Kidney (tissue), 13 donors: ENCODE measurements at regions not wholly inside any gene's neighbourhood (a gene's known extent, or its start where the extent isn't known, plus 50 kb on each side); places are given as distances from the start of the nearest gene placed in this dataset.
"Not testable (repeated sequence)": the region's sequence is repeated elsewhere in the genome, so short reads cannot be mapped to it uniquely, and the experiment has no call there.

Experiments
- DNase-seq, 5 donors: peaks; one replicate each; pipeline ENCODE4 v3.0.0-alpha.2; 2013 to 2020
- FAIRE-seq: peaks from 2 replicates; lab custom pipeline; 2012; peaks lifted over from hg19 to GRCh38; lab: Jason Lieb, UNC
- H3K27ac ChIP-seq, 2 donors: one replicate each; pipeline ENCODE4 v1.7.0; 2013; ENCODE audit warnings: low read depth in 2 of 2, low read length in 2 of 2, inconsistent platforms in 1 of 2
- H3K27me3 ChIP-seq: one replicate; pipeline ENCODE4 v1.7.1; 2013; ENCODE audit warnings: low read length, inconsistent platforms; ENCODE audit not compliant: control insufficient read depth, insufficient read depth
- H3K36me3 ChIP-seq, 3 donors: one replicate each; pipeline versions ENCODE4 v1.7.0 to v1.7.1; 2013; ENCODE audit warnings: low read length in 3 of 3, control low read depth in 1 of 3, inconsistent platforms in 1 of 3; ENCODE audit not compliant: insufficient read depth in 3 of 3, control insufficient read depth in 2 of 3
- H3K4me1 ChIP-seq, 3 donors: one replicate each; pipeline versions ENCODE4 v1.7.0 to v1.7.1; 2013; ENCODE audit warnings: low read length in 3 of 3, inconsistent platforms in 1 of 3, low read depth in 1 of 3; ENCODE audit not compliant: control insufficient read depth in 2 of 3, insufficient read depth in 2 of 3
- H3K4me3 ChIP-seq, 3 donors: one replicate each; pipeline versions ENCODE4 v1.7.0 to v1.8.1; 2013; ENCODE audit warnings: low read length in 3 of 3, control low read depth in 1 of 3, inconsistent platforms in 1 of 3
- H3K9ac ChIP-seq, 3 donors: one replicate each; pipeline versions ENCODE4 v1.7.0 to v1.7.1; 2013; ENCODE audit warnings: low read length in 3 of 3, control low read depth in 1 of 3, inconsistent platforms in 1 of 3
- H3K9me3 ChIP-seq, 3 donors: one replicate each; pipeline versions ENCODE4 v1.7.0 to v1.7.1; 2013; ENCODE audit warnings: low read length in 3 of 3, control low read depth in 1 of 3, inconsistent platforms in 1 of 3; ENCODE audit not compliant: control insufficient read depth in 2 of 3, insufficient read depth in 1 of 3
- CTCF ChIP-seq: IDR thresholded peaks from 3 replicates; pipeline ENCODE4 v1.5.1; 2012; ENCODE audit warnings: mild to moderate bottlenecking, moderate library complexity, borderline replicate concordance; ENCODE audit not compliant: insufficient read depth; ENCODE audit errors: extremely low read depth
- intact Hi-C: fragments of 100-400 bp; cut with DNase I; formaldehyde crosslinking; loops from one replicate; pipeline ENCODE4 v1.11.1; 2022
- donor health status: control.
- donor health status: control.
- donor health status: control.
- donor health status: control.
- donor health status: control.
- donor health status: DM: yes; HTN: yes; CAD: no.
- donor health status: Normal renal cell carcinoma (clear cell type).

- Histone ChIP-seq H3K9ac (no peak overlapping the region), H3K9me3 (no peaks in the 10 kb centered on the region), H3K27me3 (no peaks in the 10 kb centered on the region), H3K27ac (no peak overlapping the region), H3K4me3 (no peak overlapping the region), H3K36me3 (no peaks in the 10 kb centered on the region), H3K4me1 (no peaks in the 10 kb centered on the region)
- no peak for TF ChIP-seq CTCF
- FAIRE-seq (no peak), DNase-seq (no peak)
- intact Hi-C loops: no loop called here
Measured at GRCh38 chr9:78422309-78422708, 125.4 kb downstream of the PSAT1 start.

DNA sequence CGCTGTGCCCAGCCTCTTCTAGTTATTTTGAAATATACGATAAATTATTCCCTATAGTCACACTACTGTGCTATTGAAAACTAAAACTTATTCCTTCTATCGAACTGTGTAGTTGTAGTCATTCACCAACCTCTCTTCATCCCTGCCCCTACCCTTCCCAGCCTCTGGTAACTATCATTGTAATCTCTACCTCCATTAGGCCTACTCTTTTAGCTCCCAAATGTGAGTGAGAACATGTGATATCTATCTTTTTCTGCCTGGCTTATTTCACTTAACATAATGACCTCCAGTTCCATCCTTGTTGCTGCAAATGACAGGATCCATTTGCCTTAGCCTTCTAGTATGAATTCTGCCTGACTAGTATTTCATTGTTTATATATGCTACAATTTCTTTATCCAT, 127.4 kb downstream of the PSAT1 start:
- Histone ChIP-seq H3K9me3 (peaks cover 0 to 4% (median 0%) of the 10 kb centered on the region in 3 donors), H3K4me3 (no peak overlapping the region), H3K36me3 (no peaks in the 10 kb centered on the region), H3K9ac (no peak overlapping the region), H3K27ac (no peak overlapping the region), H3K4me1 (no peaks in the 10 kb centered on the region), H3K27me3 (no peaks in the 10 kb centered on the region)
- no peak for TF ChIP-seq CTCF
- no peak for FAIRE-seq
- DNase-seq: no peak
- intact Hi-C loops: no loop called here

- TF ChIP-seq CTCF: no peak
- FAIRE-seq (no peak), DNase-seq (no peak)
- Histone ChIP-seq H3K27ac (no peak overlapping the region), H3K4me3 (no peak overlapping the region), H3K9ac (no peak overlapping the region), H3K4me1 (no peaks in the 10 kb centered on the region), H3K27me3 (no peaks in the 10 kb centered on the region), H3K9me3 (peaks cover 0 to 4% (median 0%) of the 10 kb centered on the region in 3 donors), H3K36me3 (no peaks in the 10 kb centered on the region)
- intact Hi-C loops: no loop called here
Measured at GRCh38 chr9:78428640-78429039, 131.7 kb downstream of the PSAT1 start.

- H3K27me3 ChIP-seq: no peaks in the 10 kb centered on the region
- intact Hi-C loops: no loop called here
- no peak for TF ChIP-seq CTCF
- H3K9me3 ChIP-seq: peaks cover 0 to 4% (median 0%) of the 10 kb centered on the region in 3 donors
- no peak overlapping the region for H3K9ac ChIP-seq
- no peaks in the 10 kb centered on the region for H3K36me3 ChIP-seq
- H3K4me1 ChIP-seq: no peaks in the 10 kb centered on the region
- no peak overlapping the region for H3K4me3 ChIP-seq
- no peak for FAIRE-seq
- H3K27ac ChIP-seq: no peak overlapping the region
- no peak for DNase-seq
Measured at GRCh38 chr9:78430387-78430786, 133.5 kb downstream of the PSAT1 start.

DNA sequence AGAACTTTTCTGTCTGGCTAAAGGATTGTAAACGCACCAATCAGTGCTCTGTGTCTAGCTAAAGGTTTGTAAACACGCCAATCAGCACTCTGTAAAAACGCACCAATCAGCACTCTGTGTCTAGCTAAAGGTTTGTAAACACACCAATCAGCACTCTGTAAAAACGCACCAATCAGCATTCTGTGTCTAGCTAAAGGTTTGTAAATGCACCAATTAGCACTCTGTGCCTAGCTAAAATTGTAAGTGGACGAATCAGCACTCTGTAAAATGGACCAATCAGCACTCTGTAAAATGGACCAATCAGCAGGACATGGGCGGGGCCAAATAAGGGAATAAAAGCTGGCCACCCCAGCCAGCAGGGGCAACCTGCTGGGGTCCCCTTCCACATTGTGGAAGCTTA, 134.1 kb downstream of the PSAT1 start:
- FAIRE-seq, H3K9ac ChIP-seq, H3K27ac ChIP-seq, H3K36me3 ChIP-seq, H3K4me1 ChIP-seq, H3K9me3 ChIP-seq, H3K4me3 ChIP-seq, intact Hi-C loops, H3K27me3 ChIP-seq, DNase-seq: not testable (repeated sequence)
